ENCODE measurements at regions not wholly inside any gene's neighbourhood (a gene's known extent, or its start where the extent isn't known, plus 50 kb on each side); places are given as distances from the start of the nearest gene placed in this dataset.

GRCh38 chr5:60349891-60350415 is 350.0 kb downstream of the DEPDC1B start:
- TF ChIP-seq CTCF (conservative IDR thresholded peaks at IDR 0.05; ENCODE audit: low read depth, low read length) = no peak
- DNase-seq (ENCODE audit: low read depth) = no peak

GRCh38 chr5:60346393-60346792 is 353.6 kb downstream of the DEPDC1B start:
- DNase-seq (ENCODE audit: low read depth) = no peak
- H3K4me3 ChIP-seq (ENCODE audit: low read depth, low read length) = no peak overlapping the region
- TF ChIP-seq CTCF (conservative IDR thresholded peaks at IDR 0.05; ENCODE audit: low read depth, low read length) = no peak

More at GRCh38 chr5:60349891-60350415, 350.0 kb downstream of the DEPDC1B start:
- H3K4me3 ChIP-seq (ENCODE audit: low read depth, low read length) = no peak overlapping the region

GRCh38 chr5:60343102-60343501 is 356.9 kb downstream of the DEPDC1B start:
- no peak overlapping the region for H3K4me3 ChIP-seq (ENCODE audit: low read depth, low read length)
- no peak for TF ChIP-seq CTCF (conservative IDR thresholded peaks at IDR 0.05; ENCODE audit: low read depth, low read length)
- no peak for DNase-seq (ENCODE audit: low read depth)

GRCh38 chr5:60340965-60341471 is 358.9 kb downstream of the DEPDC1B start:
- H3K4me3 ChIP-seq (ENCODE audit: low read depth, low read length) = no peak overlapping the region
- DNase-seq (ENCODE audit: low read depth) = no peak
- no peak for TF ChIP-seq CTCF (conservative IDR thresholded peaks at IDR 0.05; ENCODE audit: low read depth, low read length)

GRCh38 chr5:60340326-60340725 is 359.6 kb downstream of the DEPDC1B start:
- no peak for DNase-seq (ENCODE audit: low read depth)
- no peak for TF ChIP-seq CTCF (conservative IDR thresholded peaks at IDR 0.05; ENCODE audit: low read depth, low read length)
- H3K4me3 ChIP-seq (ENCODE audit: low read depth, low read length) = no peak overlapping the region

- no peak for DNase-seq (ENCODE audit: low read depth)
- TF ChIP-seq CTCF (conservative IDR thresholded peaks at IDR 0.05; ENCODE audit: low read depth, low read length) = no peak
- no peak overlapping the region for H3K4me3 ChIP-seq (ENCODE audit: low read depth, low read length)
Measured at GRCh38 chr5:60339691-60340201, 360.2 kb downstream of the DEPDC1B start.

GRCh38 chr5:60338846-60339245 is 361.1 kb downstream of the DEPDC1B start:
- no peak for TF ChIP-seq CTCF (conservative IDR thresholded peaks at IDR 0.05; ENCODE audit: low read depth, low read length)
- DNase-seq (ENCODE audit: low read depth) = no peak

More at GRCh38 chr5:60338846-60339245, 361.1 kb downstream of the DEPDC1B start:
- no peak overlapping the region for H3K4me3 ChIP-seq (ENCODE audit: low read depth, low read length)

Measured in choroid plexus epithelial cell (primary cell).